ENCODE measurements at regions not wholly inside any gene's neighbourhood (a gene's known extent, or its start where the extent isn't known, plus 50 kb on each side); places are given as distances from the start of the nearest gene placed in this dataset.

DNA sequence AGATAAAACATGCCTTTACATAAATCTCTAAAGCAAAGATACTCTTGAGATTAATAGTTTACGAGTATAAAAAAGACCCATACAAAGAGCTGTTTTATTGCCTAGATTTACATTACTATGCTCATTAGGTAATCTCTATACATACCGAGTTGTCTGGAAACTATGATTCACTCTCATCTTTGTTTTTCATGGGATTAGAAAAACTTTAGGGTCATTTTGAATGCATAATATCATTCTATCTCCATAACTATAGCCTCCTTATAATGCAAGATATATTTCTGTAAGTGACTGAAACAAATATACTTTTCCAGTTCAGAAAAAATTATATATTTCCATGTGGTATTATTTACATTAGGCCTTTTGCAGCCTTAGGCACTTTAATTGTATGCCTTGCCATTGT lies 1088.7 kb upstream of the ARRDC3 start:
- TF ChIP-seq MAX (CRISPR knock-in tag; IDR thresholded peaks at IDR 0.05) (no peak), NR2C2 (CRISPR knock-in tag; IDR thresholded peaks at IDR 0.05) (no peak), CTCF (IDR thresholded peaks at IDR 0.05) (no peak)
- TF ChIP-seq, protein P1, sequence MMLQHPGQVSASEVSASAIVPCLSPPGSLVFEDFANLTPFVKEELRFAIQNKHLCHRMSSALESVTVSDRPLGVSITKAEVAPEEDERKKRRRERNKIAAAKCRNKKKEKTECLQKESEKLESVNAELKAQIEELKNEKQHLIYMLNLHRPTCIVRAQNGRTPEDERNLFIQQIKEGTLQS (CRISPR knock-in tag; conservative IDR thresholded peaks at IDR 0.05), result no peak
